EH (cell line): ENCODE measurements at regions not wholly inside any gene's neighbourhood (a gene's known extent, or its start where the extent isn't known, plus 50 kb on each side); places are given as distances from the start of the nearest gene placed in this dataset.

Experiments
- DNase-seq: peaks from one replicate; pipeline ENCODE4 v3.0.0-alpha.2; 2015; ENCODE audit warnings: low read depth

- no peak for DNase-seq
Observed at GRCh38 chr7:25557379-25557917, 329.2 kb upstream of the NPVF start.

GRCh38 chr7:25557930-25558329 is 329.6 kb upstream of the NPVF start:
- DNase-seq = no peak

DNA sequence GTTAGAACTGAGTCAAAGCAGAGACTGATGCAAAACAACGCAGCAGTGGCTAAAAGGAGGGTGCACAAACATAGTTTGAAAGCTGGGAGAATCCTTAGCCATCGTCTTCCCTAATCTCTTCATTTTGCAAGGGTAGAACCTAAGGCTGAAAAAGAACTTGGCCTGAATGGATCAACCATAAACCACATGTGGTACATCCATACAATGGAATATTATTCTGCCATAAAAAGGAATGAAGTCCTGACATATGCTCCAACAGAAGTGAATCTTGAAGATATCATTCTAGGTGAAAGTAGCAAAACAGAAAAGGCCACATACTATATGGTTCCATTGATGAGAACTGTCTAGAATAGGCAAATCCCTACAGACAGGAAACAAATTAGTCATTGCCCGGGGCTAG is 330.3 kb upstream of the NPVF start:
- DNase-seq = no peak

GRCh38 chr7:25559581-25560367 is 331.5 kb upstream of the NPVF start:
- no peak for DNase-seq

DNA sequence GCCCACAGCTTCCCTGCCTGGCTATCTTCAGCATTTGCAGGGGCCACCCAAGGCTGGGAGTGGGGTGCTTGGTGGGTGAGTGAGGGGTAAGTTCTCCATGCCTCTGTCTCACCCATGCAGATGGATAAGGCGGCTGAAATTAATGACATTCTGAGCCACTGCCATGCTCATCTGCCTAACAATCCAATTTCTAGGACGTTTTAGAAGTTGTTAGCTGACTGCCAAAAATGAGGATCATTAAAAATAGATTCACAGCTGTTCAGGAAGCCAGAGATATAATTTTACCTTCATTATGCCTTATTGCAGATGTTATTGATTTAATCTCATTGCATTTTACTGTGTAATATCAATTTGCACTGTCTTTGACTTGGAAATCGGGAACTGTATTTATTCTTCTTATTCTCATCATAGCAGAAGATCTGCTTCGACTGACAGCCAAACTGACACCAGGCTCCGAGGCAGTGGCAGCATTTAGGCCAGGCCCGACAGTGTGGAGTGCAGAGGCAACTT is 334.4 kb upstream of the NPVF start:
- no peak for DNase-seq

GRCh38 chr7:25565002-25565401 is 336.7 kb upstream of the NPVF start:
- DNase-seq = no peak

GRCh38 chr7:25565949-25566348 is 337.7 kb upstream of the NPVF start:
- DNase-seq = peak; percentile 69

- DNase-seq = no peak
Observed at GRCh38 chr7:25567430-25567829, 339.1 kb upstream of the NPVF start.

GRCh38 chr7:25569765-25570164 is 341.5 kb upstream of the NPVF start:
- no peak for DNase-seq

GRCh38 chr7:25572423-25572822 is 344.1 kb upstream of the NPVF start:
- DNase-seq = no peak

- DNase-seq = no peak
Observed at GRCh38 chr7:25574828-25575227, 346.5 kb upstream of the NPVF start.

- no peak for DNase-seq
Observed at GRCh38 chr7:25575634-25576033, 347.3 kb upstream of the NPVF start.

DNA sequence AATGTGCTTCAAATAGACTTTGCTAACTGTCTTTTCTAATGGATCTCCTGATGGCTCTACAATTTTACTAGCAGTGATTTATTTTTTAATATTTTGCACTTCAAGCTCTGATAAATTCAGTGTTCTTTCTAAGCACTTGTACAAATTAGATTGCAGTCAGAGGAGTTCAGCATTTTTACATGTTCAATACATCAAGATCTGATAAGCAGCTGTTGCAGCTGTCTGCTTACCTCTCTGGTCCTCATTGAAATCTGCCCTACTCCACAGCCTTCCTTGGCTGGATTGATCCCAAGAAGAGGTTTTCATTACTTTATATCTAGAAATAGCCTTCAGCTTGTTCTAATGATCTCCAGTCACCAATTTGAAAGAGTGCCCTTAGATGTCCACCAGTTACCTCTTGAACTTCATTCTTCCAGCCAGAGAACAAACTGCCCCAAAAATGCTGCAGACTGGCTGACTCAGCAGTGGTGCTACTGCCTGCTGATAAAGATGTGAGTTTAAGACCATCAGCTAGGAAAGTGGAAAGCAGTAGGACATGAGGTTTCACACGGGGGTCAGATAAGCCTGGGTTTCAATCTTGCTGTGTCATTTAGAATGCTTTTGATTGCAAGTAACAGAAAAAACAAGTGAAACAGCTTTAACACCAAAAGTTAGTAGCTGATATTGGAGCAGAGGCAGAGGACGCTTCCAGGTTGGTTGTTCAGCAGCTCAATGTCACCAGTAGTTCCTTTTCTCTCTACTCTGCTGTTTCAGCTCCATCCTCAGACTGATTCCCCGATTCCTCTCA is 350.9 kb upstream of the NPVF start:
- no peak for DNase-seq

- DNase-seq = no peak
Observed at GRCh38 chr7:25579778-25580075, 351.4 kb upstream of the NPVF start.

DNA sequence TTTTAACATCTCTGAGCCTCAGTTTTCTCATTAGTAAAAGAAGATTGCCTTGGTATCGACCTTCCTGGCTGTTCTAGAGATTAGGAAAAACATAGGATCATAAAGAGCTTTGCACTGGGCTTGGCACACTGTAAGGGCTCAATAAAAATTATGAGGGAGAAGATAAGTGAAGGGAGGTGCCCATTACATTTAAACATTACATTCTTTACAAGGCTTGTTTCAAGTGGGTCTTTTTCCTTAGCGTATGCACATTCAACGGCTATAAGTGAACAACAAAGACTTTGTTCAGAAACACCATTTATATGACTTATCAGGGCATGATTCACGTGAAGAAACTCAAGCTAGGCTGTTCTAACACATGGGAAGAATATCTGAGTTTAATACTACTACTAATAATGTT is 351.9 kb upstream of the NPVF start:
- DNase-seq = no peak

GRCh38 chr7:25583621-25584020 is 355.3 kb upstream of the NPVF start:
- DNase-seq = no peak

- DNase-seq = no peak
Observed at GRCh38 chr7:25584112-25584938, 356.0 kb upstream of the NPVF start.

- DNase-seq = no peak
Observed at GRCh38 chr7:25586513-25586912, 358.2 kb upstream of the NPVF start.

- DNase-seq = no peak
Observed at GRCh38 chr7:25594122-25594521, 365.8 kb upstream of the NPVF start.

DNA sequence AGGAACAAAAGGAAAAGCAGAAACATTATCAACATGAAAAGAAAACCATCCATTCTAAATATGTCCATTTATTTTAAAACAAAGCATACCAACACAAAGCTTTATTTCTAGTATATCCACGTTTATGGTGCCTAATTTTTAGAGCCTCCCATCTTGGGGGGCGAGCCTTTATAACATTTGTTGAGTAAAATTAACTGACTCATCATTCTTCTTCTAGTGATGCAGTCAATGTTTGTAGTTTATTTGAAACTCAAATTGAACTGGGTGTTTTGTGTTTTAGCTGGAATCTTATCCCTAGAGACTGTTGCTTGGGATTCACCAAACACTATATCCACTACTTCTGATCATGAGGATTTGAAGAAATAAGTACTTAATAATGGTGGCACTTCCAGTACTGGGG is 366.4 kb upstream of the NPVF start:
- no peak for DNase-seq

- DNase-seq = no peak
Observed at GRCh38 chr7:25595996-25596395, 367.7 kb upstream of the NPVF start.

DNA sequence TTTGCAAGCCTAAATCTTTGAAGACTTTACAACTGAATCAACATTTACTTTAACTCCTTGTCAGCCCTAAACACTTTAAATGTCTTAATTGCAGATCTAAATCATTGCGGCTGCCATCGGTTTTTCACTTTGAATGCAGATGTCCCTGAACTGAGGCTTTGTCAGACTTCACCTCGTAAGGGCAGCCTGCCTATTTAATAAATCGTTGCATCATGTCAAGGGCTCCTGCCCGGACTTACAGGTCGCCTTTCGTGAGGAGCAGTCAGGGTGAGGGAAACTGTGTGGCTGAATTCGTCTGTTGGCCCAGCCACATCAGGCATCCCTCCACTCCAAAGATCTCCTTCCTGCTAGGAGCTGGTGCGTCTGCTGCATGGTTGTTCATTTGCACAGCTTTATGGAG is 368.2 kb upstream of the NPVF start:
- DNase-seq = no peak
